ENCODE measurements at regions not wholly inside any gene's neighbourhood (a gene's known extent, or its start where the extent isn't known, plus 50 kb on each side); places are given as distances from the start of the nearest gene placed in this dataset.

DNA sequence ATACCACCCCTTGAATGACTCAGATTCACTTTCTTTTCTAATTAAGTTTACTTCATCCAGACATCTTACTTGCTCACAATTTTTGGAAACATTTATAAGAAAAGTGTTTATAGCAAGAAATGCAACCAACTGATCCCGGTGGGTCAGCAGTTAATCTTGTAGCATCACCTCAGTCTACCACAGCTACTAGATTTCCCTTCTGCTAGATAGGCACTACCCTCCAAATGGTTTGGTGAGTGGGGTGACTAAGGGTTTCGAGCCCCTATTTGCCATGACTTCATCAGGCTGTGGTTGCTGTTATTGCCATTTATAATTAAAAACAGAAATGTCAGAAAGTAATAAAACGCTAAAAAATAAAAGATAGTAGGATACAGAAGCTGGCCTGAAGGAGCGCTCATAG, 930.1 kb upstream of the GJE1 start:
- TF ChIP-seq POLR2A (IDR thresholded peaks at IDR 0.05) = no peak
- TF ChIP-seq, protein P1, sequence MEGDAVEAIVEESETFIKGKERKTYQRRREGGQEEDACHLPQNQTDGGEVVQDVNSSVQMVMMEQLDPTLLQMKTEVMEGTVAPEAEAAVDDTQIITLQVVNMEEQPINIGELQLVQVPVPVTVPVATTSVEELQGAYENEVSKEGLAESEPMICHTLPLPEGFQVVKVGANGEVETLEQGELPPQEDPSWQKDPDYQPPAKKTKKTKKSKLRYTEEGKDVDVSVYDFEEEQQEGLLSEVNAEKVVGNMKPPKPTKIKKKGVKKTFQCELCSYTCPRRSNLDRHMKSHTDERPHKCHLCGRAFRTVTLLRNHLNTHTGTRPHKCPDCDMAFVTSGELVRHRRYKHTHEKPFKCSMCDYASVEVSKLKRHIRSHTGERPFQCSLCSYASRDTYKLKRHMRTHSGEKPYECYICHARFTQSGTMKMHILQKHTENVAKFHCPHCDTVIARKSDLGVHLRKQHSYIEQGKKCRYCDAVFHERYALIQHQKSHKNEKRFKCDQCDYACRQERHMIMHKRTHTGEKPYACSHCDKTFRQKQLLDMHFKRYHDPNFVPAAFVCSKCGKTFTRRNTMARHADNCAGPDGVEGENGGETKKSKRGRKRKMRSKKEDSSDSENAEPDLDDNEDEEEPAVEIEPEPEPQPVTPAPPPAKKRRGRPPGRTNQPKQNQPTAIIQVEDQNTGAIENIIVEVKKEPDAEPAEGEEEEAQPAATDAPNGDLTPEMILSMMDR (IDR thresholded peaks at IDR 0.05) = no peak
